ENCODE measurements at regions not wholly inside any gene's neighbourhood (a gene's known extent, or its start where the extent isn't known, plus 50 kb on each side); places are given as distances from the start of the nearest gene placed in this dataset.

DNA sequence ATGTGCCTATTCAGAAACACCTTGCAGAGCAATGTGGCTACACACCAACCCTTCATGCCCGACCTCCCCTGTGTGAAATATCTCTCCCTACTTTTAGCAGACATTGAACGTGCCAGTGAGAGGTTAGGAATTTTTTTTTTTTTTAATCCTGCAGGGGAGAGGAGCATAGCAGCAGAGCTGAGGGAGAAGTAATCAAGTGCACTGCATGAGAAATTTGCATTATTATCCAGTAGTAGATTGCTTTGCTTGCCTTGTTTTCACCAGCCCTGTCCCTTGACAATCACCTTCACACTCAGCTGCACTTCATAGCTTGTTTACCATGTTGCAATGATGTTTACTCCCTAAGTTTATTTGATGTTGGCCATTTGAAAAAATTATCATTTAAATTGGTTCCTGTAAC is 489.6 kb upstream of the ZNF608 start:
- DNase-seq, result no peak
- H3K4me3 ChIP-seq, result no peak overlapping the region
- H3K27ac ChIP-seq, result no peak overlapping the region
- 40 to 63% (median 60%) methylated on average over 2 of the region's 2 CpGs for WGBS, 4 donors
- no peaks in the 10 kb centered on the region for H3K36me3 ChIP-seq
- peaks cover 0 to 29% (median 1%) of the 10 kb centered on the region in 12 donors for H3K4me1 ChIP-seq
- no peaks in the 10 kb centered on the region for H3K9me3 ChIP-seq
- ATAC-seq, result no peak
- intact Hi-C loops (cut with DNase I), result no loop called here
- TF ChIP-seq, protein P1, sequence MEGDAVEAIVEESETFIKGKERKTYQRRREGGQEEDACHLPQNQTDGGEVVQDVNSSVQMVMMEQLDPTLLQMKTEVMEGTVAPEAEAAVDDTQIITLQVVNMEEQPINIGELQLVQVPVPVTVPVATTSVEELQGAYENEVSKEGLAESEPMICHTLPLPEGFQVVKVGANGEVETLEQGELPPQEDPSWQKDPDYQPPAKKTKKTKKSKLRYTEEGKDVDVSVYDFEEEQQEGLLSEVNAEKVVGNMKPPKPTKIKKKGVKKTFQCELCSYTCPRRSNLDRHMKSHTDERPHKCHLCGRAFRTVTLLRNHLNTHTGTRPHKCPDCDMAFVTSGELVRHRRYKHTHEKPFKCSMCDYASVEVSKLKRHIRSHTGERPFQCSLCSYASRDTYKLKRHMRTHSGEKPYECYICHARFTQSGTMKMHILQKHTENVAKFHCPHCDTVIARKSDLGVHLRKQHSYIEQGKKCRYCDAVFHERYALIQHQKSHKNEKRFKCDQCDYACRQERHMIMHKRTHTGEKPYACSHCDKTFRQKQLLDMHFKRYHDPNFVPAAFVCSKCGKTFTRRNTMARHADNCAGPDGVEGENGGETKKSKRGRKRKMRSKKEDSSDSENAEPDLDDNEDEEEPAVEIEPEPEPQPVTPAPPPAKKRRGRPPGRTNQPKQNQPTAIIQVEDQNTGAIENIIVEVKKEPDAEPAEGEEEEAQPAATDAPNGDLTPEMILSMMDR (IDR thresholded peaks at IDR 0.05), result no peak
- no peak for TF ChIP-seq POLR2A (IDR thresholded peaks at IDR 0.05)
- H3K27me3 ChIP-seq, result no peaks in the 10 kb centered on the region

DNA sequence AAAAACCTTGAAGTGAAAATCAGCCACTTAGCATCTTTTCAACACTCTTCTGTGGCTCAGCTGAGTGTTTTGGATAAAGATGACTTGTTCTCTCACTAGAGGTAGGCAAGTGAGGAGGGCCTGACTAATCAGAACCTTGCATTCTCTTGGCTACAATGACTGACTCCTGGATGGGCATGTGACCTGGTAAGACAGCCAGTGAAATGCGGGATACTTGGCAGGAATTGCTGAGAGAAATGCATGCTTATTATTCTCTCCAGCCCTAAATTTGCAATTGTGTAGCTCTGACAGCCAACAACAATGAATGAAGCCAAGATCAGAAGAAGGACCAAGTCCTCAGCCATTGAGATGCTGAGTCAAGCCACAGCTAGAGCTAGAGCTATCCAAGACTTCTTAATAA is 490.5 kb upstream of the ZNF608 start:
- Histone ChIP-seq H3K4me3 (no peak overlapping the region), H3K27me3 (no peaks in the 10 kb centered on the region), H3K4me1 (peaks cover 0 to 29% (median 1%) of the 10 kb centered on the region in 12 donors), H3K27ac (no peak overlapping the region), H3K9me3 (no peaks in the 10 kb centered on the region), H3K36me3 (no peaks in the 10 kb centered on the region)
- WGBS, 4 donors, result 24 to 56% (median 45%) methylated on average over 1 of the region's 1 CpG
- ATAC-seq, result no peak
- intact Hi-C loops (cut with DNase I), result no loop called here
- no peak for DNase-seq
- no peak for TF ChIP-seq POLR2A (IDR thresholded peaks at IDR 0.05)
- TF ChIP-seq, protein P1 (IDR thresholded peaks at IDR 0.05), result no peak

DNA sequence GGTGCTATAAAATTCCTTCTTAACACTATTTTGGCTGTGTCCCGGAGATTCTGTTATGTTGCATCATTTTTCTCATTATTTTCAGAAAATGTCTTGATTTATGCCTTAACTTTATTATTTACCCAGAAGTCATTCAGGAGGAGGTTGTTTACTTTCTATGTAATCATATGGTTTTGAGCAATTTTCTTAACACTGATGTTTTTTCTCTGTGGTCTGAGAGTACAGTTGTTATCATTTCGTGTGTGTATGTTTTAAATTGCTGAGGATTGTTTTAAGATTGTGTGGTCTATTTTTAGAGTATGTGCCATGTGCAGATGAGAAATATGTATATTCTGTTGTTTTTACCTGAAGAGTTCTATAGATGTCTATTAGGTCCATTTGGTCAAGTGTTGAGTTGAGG is 498.1 kb upstream of the ZNF608 start:
- H3K27ac ChIP-seq, result no peak overlapping the region
- DNase-seq, result no peak
- H3K4me3 ChIP-seq, result no peak overlapping the region
- WGBS, 4 donors, result 93 to 97% (median 97%) methylated on average over 2 of the region's 2 CpGs
- ATAC-seq, result no peak
- peaks cover 0 to 3% (median 0%) of the 10 kb centered on the region in 12 donors for H3K4me1 ChIP-seq
- TF ChIP-seq, protein P1 (IDR thresholded peaks at IDR 0.05), result no peak
- TF ChIP-seq POLR2A (IDR thresholded peaks at IDR 0.05), result no peak
- intact Hi-C loops (cut with DNase I), result no loop called here
- H3K27me3 ChIP-seq, result no peaks in the 10 kb centered on the region
- H3K36me3 ChIP-seq, result no peaks in the 10 kb centered on the region
- H3K9me3 ChIP-seq, result peaks cover 0 to 8% (median 0%) of the 10 kb centered on the region in 12 donors

DNA sequence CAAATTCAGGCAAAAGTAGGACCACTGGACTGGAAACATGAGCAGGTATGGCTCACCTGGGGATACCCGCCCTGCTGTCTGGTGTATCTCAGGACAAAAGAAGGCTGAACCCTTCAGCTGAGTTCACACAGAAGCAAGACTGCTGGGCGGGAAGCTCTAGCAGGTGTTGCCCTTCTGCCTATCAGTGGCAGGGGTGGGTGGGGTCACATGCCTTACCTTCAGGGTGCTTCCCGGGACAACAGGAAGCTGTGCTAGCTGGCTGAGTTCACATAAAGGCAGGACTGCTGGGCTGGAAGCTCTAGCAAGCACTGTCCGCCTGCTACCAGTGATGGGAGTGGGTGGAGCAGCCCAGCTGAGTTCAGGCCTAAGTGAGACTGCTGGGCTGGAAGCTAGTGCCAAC is 498.8 kb upstream of the ZNF608 start:
- WGBS, 4 donors, result 79 to 100% (median 93%) methylated on average over 2 to 4 of the region's 4 CpGs

More for the DNA sequence above, 498.8 kb upstream of the ZNF608 start:
- Histone ChIP-seq H3K4me3 (no peak overlapping the region), H3K27me3 (no peaks in the 10 kb centered on the region), H3K36me3 (no peaks in the 10 kb centered on the region), H3K4me1 (peaks cover 0 to 5% (median 0%) of the 10 kb centered on the region in 12 donors), H3K9me3 (peaks cover 0 to 8% (median 0%) of the 10 kb centered on the region in 12 donors), H3K27ac (no peak overlapping the region)
- no peak for ATAC-seq
- intact Hi-C loops (cut with DNase I), result no loop called here
- TF ChIP-seq POLR2A (IDR thresholded peaks at IDR 0.05), result no peak
- TF ChIP-seq, protein P1 (IDR thresholded peaks at IDR 0.05), result no peak
- DNase-seq, result no peak
